ENCODE measurements at regions not wholly inside any gene's neighbourhood (a gene's known extent, or its start where the extent isn't known, plus 50 kb on each side); places are given as distances from the start of the nearest gene placed in this dataset.

- TF ChIP-seq, protein P1, sequence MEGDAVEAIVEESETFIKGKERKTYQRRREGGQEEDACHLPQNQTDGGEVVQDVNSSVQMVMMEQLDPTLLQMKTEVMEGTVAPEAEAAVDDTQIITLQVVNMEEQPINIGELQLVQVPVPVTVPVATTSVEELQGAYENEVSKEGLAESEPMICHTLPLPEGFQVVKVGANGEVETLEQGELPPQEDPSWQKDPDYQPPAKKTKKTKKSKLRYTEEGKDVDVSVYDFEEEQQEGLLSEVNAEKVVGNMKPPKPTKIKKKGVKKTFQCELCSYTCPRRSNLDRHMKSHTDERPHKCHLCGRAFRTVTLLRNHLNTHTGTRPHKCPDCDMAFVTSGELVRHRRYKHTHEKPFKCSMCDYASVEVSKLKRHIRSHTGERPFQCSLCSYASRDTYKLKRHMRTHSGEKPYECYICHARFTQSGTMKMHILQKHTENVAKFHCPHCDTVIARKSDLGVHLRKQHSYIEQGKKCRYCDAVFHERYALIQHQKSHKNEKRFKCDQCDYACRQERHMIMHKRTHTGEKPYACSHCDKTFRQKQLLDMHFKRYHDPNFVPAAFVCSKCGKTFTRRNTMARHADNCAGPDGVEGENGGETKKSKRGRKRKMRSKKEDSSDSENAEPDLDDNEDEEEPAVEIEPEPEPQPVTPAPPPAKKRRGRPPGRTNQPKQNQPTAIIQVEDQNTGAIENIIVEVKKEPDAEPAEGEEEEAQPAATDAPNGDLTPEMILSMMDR (conservative IDR thresholded peaks at IDR 0.05) = no peak
- no peak for TF ChIP-seq EZH2 (IDR thresholded peaks at IDR 0.05; ENCODE audit: low read depth)
Observed at GRCh38 chr10:43983856-43984271, 335.2 kb upstream of the ZNF32 start.

Data from PC-9 (cell line).